Liver (tissue), 8 donors: ENCODE measurements at regions not wholly inside any gene's neighbourhood (a gene's known extent, or its start where the extent isn't known, plus 50 kb on each side); places are given as distances from the start of the nearest gene placed in this dataset.

ENCODE experiments used
- DNase-seq: peaks from one replicate; pipeline ENCODE4 v3.0.0-alpha.2; 2017; ENCODE audit warnings: low spot score
- H3K27ac ChIP-seq, 2 donors: one replicate each; pipeline ENCODE4 v1.7.0; 2013; ENCODE audit warnings: inconsistent platforms in 2 of 2, low read length in 2 of 2, control low read depth in 1 of 2, low read depth in 1 of 2, mild to moderate bottlenecking in 1 of 2
- H3K27me3 ChIP-seq, 4 donors: one replicate each; pipeline versions ENCODE4 v1.6.1 to v1.7.0; 2013; ENCODE audit warnings: low read length in 3 of 4, inconsistent platforms in 1 of 4, mild to moderate bottlenecking in 1 of 4, moderate library complexity in 1 of 4; ENCODE audit not compliant: control insufficient read depth in 4 of 4, insufficient read depth in 4 of 4
- H3K36me3 ChIP-seq, 4 donors: one replicate each; pipeline versions ENCODE4 v1.6.1 to v1.7.0; 2013; ENCODE audit warnings: low read length in 3 of 4, mild to moderate bottlenecking in 3 of 4, low read depth in 1 of 4, moderate library complexity in 1 of 4; ENCODE audit not compliant: control insufficient read depth in 4 of 4, insufficient read depth in 3 of 4
- H3K4me1 ChIP-seq, 4 donors: one replicate each; pipeline versions ENCODE4 v1.6.1 to v1.7.0; 2013; ENCODE audit warnings: low read length in 3 of 4, mild to moderate bottlenecking in 3 of 4, moderate library complexity in 1 of 4; ENCODE audit not compliant: control insufficient read depth in 4 of 4, insufficient read depth in 4 of 4
- H3K4me3 ChIP-seq, 3 donors: one replicate each; pipeline versions ENCODE4 v1.6.1 to v1.7.0; 2013; ENCODE audit warnings: low read length in 3 of 3, control low read depth in 1 of 3, low read depth in 1 of 3, mild to moderate bottlenecking in 1 of 3
- H3K9ac ChIP-seq, 2 donors: one replicate each; pipeline ENCODE4 v1.7.0; 2013; ENCODE audit warnings: low read length in 2 of 2, mild to moderate bottlenecking in 2 of 2, moderate library complexity in 2 of 2, control low read depth in 1 of 2, low read depth in 1 of 2
- H3K9me3 ChIP-seq, 4 donors: one replicate each; pipeline versions ENCODE4 v1.6.1 to v1.7.0; 2013; ENCODE audit warnings: low read length in 3 of 4; ENCODE audit not compliant: control insufficient read depth in 4 of 4
- CTCF ChIP-seq: fragments of 150-350 bp; IDR thresholded peaks from 2 replicates; pipeline ENCODE4 v1.5.1; 2017; ENCODE audit warnings: improper control_type of control experiment, low read depth, low read length; ENCODE audit not compliant: missing input control
- EGR1 ChIP-seq, 2 donors: IDR thresholded peaks; 2 replicates each; pipeline ENCODE4 v1.6.1; 2016 to 2018; ENCODE audit warnings: antibody characterized with exemption in 2 of 2, low read depth in 2 of 2
- FOXA1 ChIP-seq: IDR thresholded peaks from 2 replicates; pipeline ENCODE4 v1.6.1; 2016; ENCODE audit warnings: antibody characterized with exemption
- FOXA2 ChIP-seq: IDR thresholded peaks from 2 replicates; pipeline ENCODE4 v1.6.1; 2016; ENCODE audit warnings: antibody characterized with exemption
- GABPA ChIP-seq, 2 donors: IDR thresholded peaks in 1 of 2; conservative IDR thresholded peaks in 1 of 2; 2 replicates each; pipeline ENCODE4 v1.6.1; 2016; ENCODE audit warnings: antibody characterized with exemption in 2 of 2, mild to moderate bottlenecking in 1 of 2, moderate library complexity in 1 of 2
- HNF4A ChIP-seq, 2 donors: conservative IDR thresholded peaks; 2 replicates each; pipeline ENCODE4 v1.6.1; 2016; ENCODE audit warnings: antibody characterized with exemption in 2 of 2, mild to moderate bottlenecking in 2 of 2
- HNF4G ChIP-seq: IDR thresholded peaks from 2 replicates; pipeline ENCODE4 v1.6.1; 2016; ENCODE audit warnings: antibody characterized with exemption
- JUND ChIP-seq, 2 donors: IDR thresholded peaks; 2 replicates each; pipeline ENCODE4 v1.6.1; 2016; ENCODE audit warnings: antibody characterized with exemption in 2 of 2
- NR2F2 ChIP-seq: IDR thresholded peaks from 2 replicates; pipeline ENCODE4 v1.6.1; 2016; ENCODE audit warnings: antibody characterized with exemption
- RAD21 ChIP-seq, 2 donors: IDR thresholded peaks; 2 replicates each; pipeline ENCODE4 v1.6.1; 2016; ENCODE audit warnings: antibody characterized with exemption in 2 of 2, mild to moderate bottlenecking in 2 of 2
- TAF1 ChIP-seq: conservative IDR thresholded peaks from 2 replicates; pipeline ENCODE4 v1.6.1; 2016; ENCODE audit warnings: antibody characterized with exemption, mild to moderate bottlenecking
- YY1 ChIP-seq: IDR thresholded peaks from 2 replicates; pipeline ENCODE4 v1.6.1; 2016; ENCODE audit warnings: antibody characterized with exemption, mild to moderate bottlenecking
- ZBTB33 ChIP-seq: IDR thresholded peaks from 2 replicates; pipeline ENCODE4 v1.6.1; 2016; ENCODE audit warnings: antibody characterized with exemption
- WGBS: extraction: QIAGEN DNeasy Blood & Tissue Kit; methylation state at CpG from one replicate; pipeline ENCODE4 v1.1.7; 2013; 5-methylcytosine and 5-hydroxymethylcytosine counted together
- TF ChIP-seq, protein P1 (sequence below): IDR thresholded peaks from 2 replicates; pipeline ENCODE4 v1.6.1; 2016; ENCODE audit warnings: antibody characterized with exemption, mild to moderate bottlenecking
- donor health status: healthy.
- donor health status: healthy.
- donor health status: healthy.
- donor health status: healthy.
- donor health status: healthy.

DNA sequence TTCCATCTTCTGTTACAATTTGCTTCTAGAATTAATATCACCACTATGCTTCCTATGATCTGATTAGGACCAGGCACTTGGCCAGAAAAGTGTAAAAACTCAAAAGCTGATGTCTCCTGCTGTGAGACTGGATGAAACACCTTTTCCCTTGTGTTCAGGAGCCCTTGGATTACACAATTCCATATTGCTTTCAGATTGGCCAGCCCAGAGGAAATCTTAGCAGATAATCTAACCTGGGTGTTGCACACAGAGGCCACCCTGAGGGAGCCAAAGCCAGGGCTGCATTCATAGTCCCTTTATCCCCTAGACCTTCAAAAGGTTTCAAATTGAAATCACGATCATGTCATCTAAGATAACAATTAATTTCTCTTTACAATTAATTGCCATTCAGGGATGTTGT lies 94.1 kb upstream of the SELENOP start:
- WGBS, result 85% methylated on average over 1 of the region's 1 CpG
- no peak for DNase-seq

More for the DNA sequence above, 94.1 kb upstream of the SELENOP start:
- Histone ChIP-seq H3K9me3 (no peaks in the 10 kb centered on the region), H3K4me1 (peaks cover 0 to 8% (median 6%) of the 10 kb centered on the region in 4 donors), H3K27ac (no peak overlapping the region), H3K36me3 (no peaks in the 10 kb centered on the region), H3K27me3 (no peaks in the 10 kb centered on the region), H3K4me3 (no peak overlapping the region), H3K9ac (no peak overlapping the region)
- no peak for TF ChIP-seq HNF4A (conservative IDR thresholded peaks at IDR 0.05)
- TF ChIP-seq HNF4G, result no peak
- TF ChIP-seq YY1, result no peak
- TF ChIP-seq CTCF, result no peak
- TF ChIP-seq FOXA2, result no peak
- no peak for TF ChIP-seq JUND (IDR thresholded peaks at IDR 0.05)
- TF ChIP-seq EGR1 (IDR thresholded peaks at IDR 0.05; ENCODE audit: low read depth in 2 of 2), result no peak
- no peak for TF ChIP-seq RAD21 (IDR thresholded peaks at IDR 0.05)
- TF ChIP-seq, protein P1, sequence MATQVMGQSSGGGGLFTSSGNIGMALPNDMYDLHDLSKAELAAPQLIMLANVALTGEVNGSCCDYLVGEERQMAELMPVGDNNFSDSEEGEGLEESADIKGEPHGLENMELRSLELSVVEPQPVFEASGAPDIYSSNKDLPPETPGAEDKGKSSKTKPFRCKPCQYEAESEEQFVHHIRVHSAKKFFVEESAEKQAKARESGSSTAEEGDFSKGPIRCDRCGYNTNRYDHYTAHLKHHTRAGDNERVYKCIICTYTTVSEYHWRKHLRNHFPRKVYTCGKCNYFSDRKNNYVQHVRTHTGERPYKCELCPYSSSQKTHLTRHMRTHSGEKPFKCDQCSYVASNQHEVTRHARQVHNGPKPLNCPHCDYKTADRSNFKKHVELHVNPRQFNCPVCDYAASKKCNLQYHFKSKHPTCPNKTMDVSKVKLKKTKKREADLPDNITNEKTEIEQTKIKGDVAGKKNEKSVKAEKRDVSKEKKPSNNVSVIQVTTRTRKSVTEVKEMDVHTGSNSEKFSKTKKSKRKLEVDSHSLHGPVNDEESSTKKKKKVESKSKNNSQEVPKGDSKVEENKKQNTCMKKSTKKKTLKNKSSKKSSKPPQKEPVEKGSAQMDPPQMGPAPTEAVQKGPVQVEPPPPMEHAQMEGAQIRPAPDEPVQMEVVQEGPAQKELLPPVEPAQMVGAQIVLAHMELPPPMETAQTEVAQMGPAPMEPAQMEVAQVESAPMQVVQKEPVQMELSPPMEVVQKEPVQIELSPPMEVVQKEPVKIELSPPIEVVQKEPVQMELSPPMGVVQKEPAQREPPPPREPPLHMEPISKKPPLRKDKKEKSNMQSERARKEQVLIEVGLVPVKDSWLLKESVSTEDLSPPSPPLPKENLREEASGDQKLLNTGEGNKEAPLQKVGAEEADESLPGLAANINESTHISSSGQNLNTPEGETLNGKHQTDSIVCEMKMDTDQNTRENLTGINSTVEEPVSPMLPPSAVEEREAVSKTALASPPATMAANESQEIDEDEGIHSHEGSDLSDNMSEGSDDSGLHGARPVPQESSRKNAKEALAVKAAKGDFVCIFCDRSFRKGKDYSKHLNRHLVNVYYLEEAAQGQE, result no peak
- TF ChIP-seq FOXA1, result no peak
- TF ChIP-seq GABPA (IDR thresholded peaks at IDR 0.05 in 1 of 2, conservative IDR thresholded peaks at IDR 0.05 in 1 of 2), result no peak
- no peak for TF ChIP-seq TAF1
- TF ChIP-seq ZBTB33, result no peak
- TF ChIP-seq NR2F2, result no peak
